ENCODE measurements at regions not wholly inside any gene's neighbourhood (a gene's known extent, or its start where the extent isn't known, plus 50 kb on each side); places are given as distances from the start of the nearest gene placed in this dataset.

DNA sequence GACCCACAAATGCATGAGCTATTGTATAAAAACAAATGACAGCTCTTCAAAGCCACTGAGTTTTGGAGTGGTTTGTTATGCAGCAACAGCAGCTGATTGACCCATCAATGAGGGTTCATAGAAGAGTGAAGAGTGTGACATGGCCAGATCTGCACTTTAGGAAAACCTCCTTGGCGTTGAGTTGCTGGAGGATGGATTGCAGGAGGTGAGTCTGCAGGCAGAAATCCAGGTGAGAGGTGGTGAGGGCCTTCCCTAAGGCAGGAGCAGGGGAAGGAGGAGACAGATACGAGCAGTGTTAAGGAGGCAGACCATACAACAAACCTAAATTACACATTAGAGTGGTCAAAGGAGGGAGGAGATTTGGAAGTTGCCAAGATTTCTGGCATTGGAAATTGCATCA is 169.3 kb upstream of the CSF3R start:
- DNase-seq = no peak
- intact Hi-C loops (cut with DNase I) = loop anchor here (2.0 to 5.0 kb wide), 2 partner anchors 40 to 43 kb away; no protein-coding TSS in a partner anchor

DNA sequence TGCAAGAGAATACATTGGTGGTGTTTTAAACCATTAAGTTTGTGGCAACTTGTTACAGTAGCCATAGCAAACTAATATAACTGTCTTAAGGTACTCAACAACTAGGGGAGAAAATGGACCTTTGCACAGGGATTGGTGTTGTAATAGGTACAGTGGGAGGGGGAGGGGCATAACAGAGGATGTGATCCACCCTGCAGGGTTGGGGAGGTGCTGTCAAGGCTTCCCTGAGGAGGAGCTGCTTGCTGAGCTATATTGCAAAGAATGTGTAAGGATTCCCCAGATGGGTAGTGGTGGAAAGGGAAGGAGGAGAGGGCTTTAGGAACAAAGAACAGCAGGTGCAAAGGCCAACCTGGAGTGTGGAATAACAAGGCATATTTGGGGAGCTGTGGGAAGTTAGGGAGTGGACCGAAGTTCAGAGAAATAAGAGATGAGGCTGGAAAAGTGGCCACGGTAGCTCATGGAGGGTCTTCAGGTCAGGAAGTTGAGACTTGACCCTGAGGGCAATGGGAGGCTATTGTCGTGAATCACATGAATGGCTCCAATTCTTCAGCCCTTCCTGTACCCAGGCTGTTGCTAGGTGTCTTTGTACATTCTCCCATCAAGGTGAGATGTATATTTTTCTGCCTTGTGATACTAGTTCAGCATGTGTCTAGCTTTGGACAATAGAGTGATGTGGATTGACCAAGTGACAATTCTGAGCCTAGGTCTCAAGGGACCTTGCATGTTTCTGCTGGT is 168.6 kb upstream of the CSF3R start:
- DNase-seq = no peak
- intact Hi-C loops (cut with DNase I) = loop anchor here (2.0 to 5.0 kb wide), 2 partner anchors 41 to 75 kb away; no protein-coding TSS in a partner anchor

DNA sequence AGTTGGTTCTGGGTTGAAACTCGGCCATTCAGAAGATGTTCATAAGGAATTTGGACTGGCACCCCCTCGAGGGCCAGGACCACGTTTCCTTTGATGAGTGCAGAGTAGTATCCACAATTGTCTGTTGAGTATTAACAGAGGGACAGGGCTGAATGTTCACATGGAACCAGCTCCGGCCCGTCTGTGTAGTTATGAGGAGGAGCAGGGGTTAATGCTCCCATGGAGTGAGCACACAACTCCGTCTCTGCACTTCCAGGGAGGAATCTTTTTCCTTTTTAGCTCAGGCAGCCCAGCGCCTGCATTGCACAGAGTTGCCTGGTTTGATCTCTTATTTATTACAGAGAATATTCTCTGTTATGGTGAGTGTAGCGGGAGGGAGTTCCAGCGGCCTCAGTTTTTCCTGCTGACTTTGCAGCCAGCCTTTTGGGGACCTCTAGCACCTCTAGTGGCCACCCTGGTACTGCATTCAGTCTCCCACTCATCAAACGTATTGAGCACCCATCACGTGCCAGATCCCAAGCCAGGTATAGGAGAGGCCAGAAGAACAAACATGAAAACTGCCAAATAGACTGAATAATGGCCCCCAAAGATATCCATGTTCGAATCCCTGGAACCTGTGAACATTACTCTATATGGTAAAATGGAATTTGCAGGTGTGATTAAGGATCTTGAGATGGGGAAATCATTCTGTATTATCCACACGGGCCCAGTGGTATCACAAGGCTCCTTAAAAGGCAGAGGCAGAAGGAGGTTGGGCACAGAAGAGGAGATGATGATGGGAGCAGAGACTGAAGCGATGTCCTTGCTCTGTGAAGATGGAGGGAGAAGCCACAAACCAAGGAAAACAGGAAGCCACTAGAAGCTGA is 167.7 kb upstream of the CSF3R start:
- DNase-seq = peak; percentile 38 to 94 (median 78)
- intact Hi-C loops (cut with DNase I) = loop anchor here (2.0 to 5.0 kb wide), 2 partner anchors 42 to 74 kb away; no protein-coding TSS in a partner anchor

DNA sequence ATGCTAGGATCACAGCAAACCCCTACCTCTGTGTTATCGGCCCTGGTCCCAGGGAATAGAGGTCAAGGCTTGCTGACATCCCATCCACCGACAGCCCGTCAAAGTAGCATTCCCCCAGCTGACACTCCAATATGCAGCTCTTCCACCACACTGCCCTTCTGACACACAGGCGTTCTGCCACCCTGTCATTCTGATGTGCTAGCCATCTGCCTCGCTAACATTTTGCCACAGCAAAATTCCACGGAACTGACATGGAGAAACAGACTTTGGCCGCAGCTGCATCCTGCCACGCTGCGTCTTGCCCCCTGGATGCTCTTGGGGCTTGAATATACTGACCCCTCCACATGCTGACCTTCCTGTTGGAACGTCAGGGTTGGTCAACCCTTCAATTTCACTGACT is 163.2 kb upstream of the CSF3R start:
- intact Hi-C loops (cut with DNase I) = no loop called here

DNA sequence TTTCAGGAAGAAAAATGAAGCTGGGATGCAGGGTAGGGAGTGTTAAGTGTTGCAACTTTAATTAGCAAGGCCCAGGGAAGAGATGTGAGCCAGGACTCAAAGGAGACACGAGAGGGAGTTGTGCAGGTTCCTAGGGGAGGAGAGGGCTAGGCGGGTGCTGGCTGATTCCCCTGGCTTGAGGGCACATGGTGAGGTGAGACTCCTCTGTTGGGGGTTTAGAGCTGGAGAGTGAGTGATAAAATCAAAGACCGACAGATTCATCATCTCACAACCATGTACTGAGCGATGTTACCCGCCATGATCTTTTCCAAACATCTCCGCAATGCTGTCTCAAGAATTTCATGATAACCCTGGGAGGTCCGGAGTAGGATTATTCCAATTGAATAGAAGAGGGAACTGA is 161.8 kb upstream of the CSF3R start:
- intact Hi-C loops (cut with DNase I) = no loop called here

More for the DNA sequence above, 163.2 kb upstream of the CSF3R start:
- DNase-seq = no peak

DNA sequence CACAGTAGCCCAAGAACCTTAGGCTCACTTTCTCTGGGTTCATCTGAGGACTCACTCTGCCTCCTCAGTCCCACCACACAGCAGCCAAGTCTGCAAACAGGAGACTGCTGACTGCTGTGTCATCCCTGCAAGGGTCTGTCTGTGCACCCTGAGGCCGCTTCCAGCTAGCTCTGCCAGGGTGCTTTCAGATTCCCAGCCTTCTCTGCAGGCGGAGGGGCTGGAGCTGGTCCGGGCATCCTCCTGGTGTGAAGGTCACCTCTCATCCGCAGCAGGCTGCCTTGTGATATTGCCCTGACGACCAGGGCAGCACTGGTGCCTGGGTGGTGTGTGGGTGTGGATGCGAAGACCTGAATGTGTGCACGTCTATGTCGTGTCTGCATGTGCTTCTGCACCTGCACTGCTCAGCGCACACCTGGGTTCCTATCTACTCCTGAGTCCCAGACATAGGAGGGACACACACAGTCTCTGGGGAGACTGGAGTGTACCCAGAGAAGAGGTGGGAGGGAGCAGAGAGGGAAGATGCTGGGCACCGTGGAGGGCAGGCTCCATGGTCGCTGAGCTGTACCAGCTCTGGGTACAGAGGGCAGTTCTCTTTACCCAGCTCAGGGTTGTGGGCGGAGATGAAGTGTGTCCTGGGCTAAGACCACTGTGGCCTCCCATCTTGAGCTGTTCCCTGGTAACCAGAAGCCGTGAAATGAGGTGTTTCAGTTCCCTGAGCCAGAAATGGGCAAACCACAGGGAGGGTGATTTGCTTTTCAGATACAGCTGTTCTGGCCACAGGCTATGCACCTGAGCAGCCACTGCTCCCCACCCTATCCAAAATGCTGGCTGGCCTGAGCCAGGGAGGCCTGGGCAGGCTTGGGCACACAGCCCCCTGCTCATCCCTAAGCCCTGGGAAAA is 160.9 kb upstream of the CSF3R start:
- no peak for DNase-seq
- intact Hi-C loops (cut with DNase I) = no loop called here

More for the DNA sequence above, 161.8 kb upstream of the CSF3R start:
- DNase-seq = no peak

DNA sequence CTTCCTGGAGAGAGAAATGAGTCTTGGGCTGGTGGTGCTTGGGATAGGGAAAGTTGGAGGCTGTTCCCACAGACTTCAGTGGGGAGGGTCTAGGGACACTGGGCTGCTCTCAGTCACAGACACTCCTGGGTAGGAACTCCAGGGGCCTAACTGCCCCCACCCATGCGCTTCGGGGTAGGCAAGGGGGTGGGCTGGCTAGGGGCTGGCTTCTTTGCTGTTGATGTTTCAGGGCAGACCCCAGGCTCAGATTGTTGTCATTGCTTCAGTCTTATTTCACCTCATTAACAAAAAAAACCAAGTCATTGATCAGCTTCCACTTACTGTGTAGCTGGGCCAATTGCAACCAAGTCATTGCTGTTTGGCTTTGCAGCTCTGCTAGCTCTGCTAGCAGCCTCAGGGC is 160.1 kb upstream of the CSF3R start:
- DNase-seq = no peak
- intact Hi-C loops (cut with DNase I) = no loop called here

DNA sequence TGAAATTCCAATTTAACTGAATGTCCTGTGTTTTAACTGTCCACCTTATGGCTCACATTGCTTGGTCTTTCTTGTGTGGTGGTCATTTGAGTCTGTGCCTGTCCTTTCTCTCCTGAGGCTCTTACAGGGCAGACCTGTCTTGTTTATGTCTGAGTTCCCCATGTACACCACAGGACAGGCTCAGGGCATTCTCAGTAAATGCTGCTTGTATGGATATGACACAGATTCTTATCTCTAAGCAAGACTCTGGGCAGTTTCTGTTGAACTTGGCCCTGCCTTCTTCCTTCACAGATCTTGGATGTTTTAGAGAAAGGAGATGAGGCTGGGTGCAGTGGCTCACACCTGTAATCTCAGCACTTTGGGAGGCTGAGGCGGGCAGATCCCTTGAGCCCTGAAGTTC is 159.1 kb upstream of the CSF3R start:
- intact Hi-C loops (cut with DNase I) = no loop called here
- DNase-seq = no peak

DNA sequence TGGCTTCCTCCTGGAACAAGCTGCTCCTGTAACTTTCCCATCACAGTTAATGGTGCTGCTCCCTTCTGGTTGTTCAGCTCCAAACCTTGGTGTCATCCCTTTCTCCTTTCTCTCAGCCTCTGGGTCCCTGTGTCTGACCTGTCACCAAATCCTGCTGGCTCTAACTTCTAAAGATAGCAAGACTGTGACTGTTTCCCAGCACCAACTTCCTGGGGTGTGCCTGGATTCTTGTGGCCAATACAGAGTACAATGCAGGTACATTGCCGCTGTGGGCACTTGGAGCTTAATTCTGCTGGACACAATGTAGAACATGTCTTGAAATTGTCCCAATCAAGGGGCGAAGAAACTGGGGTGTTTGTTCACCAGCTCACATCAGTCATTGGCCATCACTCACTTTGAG is 156.7 kb upstream of the CSF3R start:
- DNase-seq = no peak
- intact Hi-C loops (cut with DNase I) = no loop called here

DNA sequence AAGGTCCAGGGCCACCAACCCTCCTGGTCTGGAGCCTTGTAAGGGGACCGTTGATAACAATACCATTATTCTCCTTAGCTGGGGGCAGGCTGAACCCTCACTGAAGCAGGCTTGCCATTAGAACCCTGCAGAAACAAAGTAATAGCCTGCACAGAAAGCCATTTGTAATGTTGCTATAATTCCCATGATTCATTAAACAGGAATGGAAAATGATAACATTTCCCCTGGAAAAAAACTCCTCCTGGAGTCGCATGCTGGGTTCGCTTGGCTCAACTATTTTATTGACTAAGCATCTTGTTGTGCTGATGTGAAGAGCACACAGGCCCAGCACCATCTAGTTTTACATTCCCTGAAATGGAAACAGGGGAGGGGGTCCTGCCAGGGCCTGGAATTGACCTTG is 155.6 kb upstream of the CSF3R start:
- DNase-seq = no peak
- intact Hi-C loops (cut with DNase I) = no loop called here

DNA sequence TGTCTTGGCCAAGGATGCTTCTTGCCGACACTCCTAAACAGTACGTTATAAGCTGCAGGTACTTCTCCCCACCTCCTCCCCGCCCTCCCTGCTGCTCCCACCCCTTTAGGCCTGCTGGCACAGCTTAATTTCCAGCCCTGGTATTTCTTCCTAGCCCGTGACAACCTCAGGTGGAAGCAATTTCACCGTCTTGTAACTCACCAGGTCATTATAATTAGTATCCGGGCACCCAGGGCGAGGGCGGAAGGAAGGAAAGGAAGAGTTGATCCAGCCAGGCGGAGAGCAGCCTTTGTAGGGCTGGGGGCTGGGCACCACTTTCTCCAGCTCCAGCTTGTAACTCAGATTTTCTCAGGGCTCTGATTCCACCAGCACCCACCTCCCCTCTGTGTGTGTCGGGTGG is 153.5 kb upstream of the CSF3R start:
- no peak for DNase-seq
- intact Hi-C loops (cut with DNase I) = no loop called here

DNA sequence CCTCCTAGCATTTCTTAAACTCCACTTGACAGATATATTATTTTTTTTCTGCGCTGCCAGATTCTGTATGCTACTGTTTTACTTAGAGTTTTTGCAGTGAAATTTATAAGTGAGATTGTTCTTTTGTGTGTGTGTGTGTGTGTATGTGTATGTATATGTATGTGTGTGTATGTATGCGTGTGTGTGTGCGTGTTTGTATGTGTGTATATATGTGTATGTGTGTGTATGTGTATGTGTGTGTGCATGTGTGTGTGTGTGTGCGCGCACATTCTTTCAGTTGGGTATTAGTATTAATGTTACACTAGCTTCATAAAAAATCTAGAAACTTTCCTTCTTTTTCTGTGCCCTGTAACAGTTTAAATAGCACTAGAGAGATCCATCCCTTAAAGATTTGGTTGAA is 152.6 kb upstream of the CSF3R start:
- intact Hi-C loops (cut with DNase I) = no loop called here

DNA sequence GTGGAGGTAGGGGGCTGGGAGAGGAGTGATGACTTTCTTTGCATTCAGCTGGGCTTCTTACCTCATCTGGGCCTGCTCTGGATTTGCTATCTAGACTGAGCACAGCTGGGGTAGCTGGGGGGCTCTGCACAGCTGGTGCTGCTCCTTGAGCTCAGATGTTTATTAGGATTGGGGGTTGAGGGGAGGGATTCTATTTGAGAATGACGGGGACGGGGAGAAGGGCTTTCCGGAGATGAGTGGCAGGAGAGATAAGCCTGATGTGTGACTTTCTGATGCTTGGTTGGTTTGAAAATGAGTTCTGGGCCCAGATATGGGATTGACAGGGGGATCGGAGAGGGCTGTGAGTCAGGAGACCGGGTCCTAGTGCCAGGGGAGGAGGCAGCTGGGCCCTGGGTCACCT is 146.1 kb upstream of the CSF3R start:
- intact Hi-C loops (cut with DNase I) = no loop called here
- DNase-seq = no peak

More for the DNA sequence above, 152.6 kb upstream of the CSF3R start:
- no peak for DNase-seq

DNA sequence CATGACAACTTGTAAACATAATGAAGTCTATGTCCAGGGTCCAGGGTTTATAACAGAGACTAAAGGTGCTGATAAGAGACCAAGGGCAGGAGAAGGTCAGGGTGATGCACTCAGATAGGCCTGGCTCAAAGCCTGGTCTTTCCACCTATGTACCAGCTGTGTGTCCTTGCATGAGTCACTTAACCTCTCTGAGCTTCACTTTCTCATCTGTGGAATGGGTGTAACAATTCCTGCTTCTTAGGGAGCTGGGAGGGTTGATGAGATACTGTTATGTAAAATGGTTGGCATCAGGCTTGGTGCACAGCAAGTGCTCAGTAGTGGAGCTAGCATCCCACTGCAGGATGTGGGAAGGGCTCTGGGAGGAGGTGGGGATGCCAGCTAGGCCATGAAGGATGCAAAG is 143.7 kb upstream of the CSF3R start:
- intact Hi-C loops (cut with DNase I) = no loop called here
- no peak for DNase-seq

DNA sequence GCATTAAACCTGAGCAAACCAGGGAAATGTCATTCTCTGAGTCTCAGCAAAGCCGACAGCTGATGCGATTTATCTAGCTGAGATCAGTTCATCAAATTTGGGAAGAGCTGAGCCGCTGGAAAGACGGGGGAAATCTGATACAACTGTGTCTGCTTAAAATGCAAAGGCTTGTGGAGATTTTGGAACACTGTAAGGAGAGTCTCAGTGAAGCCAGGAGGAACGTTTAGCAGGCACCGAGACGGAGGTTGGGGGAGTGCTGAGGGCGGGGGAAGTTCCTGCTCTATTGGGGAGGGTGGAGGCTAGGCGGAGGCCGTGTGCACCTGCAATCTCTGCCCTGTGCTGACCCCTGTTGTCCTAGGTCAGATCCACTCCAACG is 143.2 kb upstream of the CSF3R start:
- DNase-seq = peak in 2 of 10 donors; percentile 16 to 33
- intact Hi-C loops (cut with DNase I) = no loop called here

DNA sequence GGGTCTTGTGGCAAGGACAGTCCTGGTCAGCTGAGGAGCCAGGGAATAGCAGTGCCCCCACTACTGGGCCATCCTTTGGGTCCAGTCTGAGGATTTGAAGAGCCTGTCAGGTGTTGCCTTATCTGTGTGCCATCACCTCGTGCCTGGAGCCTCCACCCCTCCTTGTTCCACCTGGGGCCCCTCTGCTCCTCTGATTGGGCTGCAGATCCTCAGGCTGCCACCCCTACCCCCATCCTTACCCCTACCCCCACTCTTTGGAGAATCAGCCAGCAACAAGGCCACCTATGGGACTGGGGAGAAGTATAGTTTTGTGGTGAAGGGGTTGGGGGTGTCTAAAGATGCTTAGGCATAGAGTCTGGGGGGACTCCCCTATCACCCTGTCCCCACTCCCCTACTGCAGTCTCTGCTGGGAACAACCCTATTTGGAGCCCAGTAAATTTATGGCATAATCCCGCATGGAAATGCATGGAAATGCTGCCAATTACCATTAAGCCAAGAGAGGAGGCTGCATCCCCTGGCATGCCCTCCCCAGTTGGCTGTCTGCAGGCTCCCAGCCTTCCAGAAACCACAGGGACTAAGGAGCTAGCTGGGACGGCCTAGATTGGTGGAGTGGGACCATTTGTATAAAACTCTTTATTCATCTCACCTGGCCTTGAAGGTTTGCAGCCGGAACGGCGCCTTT is 142.7 kb upstream of the CSF3R start:
- intact Hi-C loops (cut with DNase I) = no loop called here
- peak in 1 of 10 donors; percentile 86 for DNase-seq

DNA sequence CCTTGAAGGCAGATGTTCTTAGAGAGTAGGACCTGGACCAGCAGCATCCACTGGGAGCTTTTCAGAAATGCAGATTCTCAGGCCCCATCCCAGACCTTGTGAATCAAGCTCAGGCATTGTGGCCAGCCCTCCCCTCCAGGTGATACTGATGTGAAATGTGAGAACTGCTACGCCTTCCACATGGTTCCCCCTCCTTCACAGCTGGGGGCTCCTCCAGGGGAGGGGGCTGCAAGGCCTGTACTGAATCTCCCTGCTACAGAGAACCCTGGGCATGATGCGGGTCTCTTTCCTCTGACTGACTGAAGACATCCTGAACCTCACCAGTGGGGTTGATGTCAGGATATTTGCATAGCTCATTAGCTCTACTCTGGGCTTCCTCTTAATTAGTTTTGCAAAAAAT is 141.8 kb upstream of the CSF3R start:
- intact Hi-C loops (cut with DNase I) = no loop called here
- no peak for DNase-seq

DNA sequence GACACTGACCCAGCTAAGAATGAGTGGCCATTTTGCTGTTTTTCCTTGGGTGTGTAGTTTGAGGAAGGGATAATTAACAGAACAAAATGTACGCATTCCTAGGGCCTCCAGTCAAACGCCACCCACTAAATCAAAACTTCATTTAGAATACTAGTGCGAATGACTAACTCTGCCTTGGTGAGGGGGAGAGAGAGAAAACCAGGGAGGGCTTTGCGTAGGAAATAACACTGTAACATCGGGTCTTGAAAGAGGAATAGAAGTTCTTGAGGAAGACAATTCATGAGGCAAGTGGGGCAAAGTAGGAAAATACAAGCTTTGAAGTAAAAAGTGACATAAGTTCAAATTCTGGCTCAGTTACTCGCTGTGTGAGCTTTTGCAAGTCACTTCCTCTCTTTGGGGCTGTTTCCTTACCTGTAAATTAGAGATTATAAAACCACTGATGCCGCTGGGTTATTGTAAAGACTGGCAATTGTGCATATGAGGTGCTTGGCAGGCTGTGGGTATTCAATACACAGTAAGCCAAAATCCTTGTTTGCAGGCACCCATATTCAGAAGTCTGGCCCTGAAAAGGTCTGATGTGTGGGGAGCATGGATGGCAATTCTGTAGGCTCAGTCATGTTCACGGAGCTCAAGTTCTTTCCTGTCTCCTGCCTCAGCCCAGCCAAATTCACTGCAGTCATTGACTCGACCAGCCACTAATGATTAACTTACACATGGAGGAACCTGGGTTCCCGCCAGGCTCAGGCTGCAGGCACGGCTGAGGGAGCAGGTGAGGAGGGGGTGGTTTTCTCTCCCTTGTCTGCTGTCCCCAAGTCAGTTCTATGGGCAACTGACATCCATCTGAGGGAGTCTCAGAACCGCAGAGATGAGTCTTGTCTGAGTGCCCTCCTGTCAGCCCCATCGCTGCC is 140.3 kb upstream of the CSF3R start:
- peak in 1 of 10 donors; percentile 51 for DNase-seq
- intact Hi-C loops (cut with DNase I) = no loop called here

DNA sequence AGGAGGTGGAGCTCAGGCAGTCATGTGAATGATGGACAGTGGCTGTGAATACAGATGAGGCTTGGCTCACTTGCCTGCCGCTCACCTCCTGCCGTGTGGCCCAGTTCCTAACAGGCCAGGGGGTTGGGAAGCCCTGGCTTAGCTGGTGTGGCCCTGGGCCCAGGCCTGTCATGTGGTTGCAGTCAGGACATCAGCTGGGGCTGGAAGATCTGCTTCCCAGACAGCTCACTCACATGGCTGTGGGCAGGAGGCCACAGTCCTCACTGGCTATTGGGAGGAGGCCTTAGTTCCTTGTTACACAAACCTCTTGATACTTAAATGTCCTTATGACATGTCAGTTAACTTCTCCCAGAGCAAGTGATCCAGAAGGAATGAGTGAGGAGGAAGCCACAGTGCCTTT is 138.8 kb upstream of the CSF3R start:
- intact Hi-C loops (cut with DNase I) = no loop called here
- DNase-seq = peak in 1 of 10 donors; percentile 40

Data from posterior cingulate gyrus (tissue), 11 donors.